H1 (cell line): ENCODE measurements at regions not wholly inside any gene's neighbourhood (a gene's known extent, or its start where the extent isn't known, plus 50 kb on each side); places are given as distances from the start of the nearest gene placed in this dataset.

Experiments
- CTCF ChIA-PET: fragments of 300-600 bp; sonication (Branson Sonifier 250); formaldehyde crosslinking; loops from one replicate; lab custom pipeline; 2021; ENCODE audit not compliant: partially characterized antibody; lab: Charles Lee
- POLR2A ChIA-PET: fragments of 300-600 bp; sonication (Branson Sonifier 250); formaldehyde crosslinking; loops from one replicate; lab custom pipeline; 2021; ENCODE audit warnings: inconsistent platforms; ENCODE audit not compliant: partially characterized antibody; lab: Charles Lee
- DNase-seq, 2 experiments: peaks; one replicate each; pipeline versions ENCODE4 v3.0.0 to v3.0.0-alpha.2; 2010 to 2022; ENCODE audit warnings: low spot score in 2 of 2, low read depth in 1 of 2, mixed read lengths in 1 of 2
- FAIRE-seq: peaks from 2 replicates; lab custom pipeline; 2011; peaks lifted over from hg19 to GRCh38; lab: Jason Lieb, UNC
- H2AFZ ChIP-seq: 2 replicates; pipeline ENCODE4 v1.8.1; 2012; ENCODE audit warnings: low read length, inconsistent platforms
- H2AK5ac ChIP-seq: 2 replicates; pipeline ENCODE4 v1.6.1; 2013; ENCODE audit warnings: low read depth, low read length
- H2BK120ac ChIP-seq: replicated peaks from 2 replicates; pipeline ENCODE3; 2013; ENCODE audit warnings: low read depth, low read length, inconsistent platforms
- H2BK12ac ChIP-seq: 2 replicates; pipeline ENCODE4 v1.6.1; 2013; ENCODE audit warnings: low read depth, low read length
- H2BK15ac ChIP-seq: 2 replicates; pipeline ENCODE4 v1.6.1; 2013; ENCODE audit warnings: low read length
- H2BK20ac ChIP-seq: 2 replicates; pipeline ENCODE4 v1.6.1; 2013; ENCODE audit warnings: low read length
- H2BK5ac ChIP-seq: 2 replicates; pipeline ENCODE4 v1.6.1; 2013; ENCODE audit warnings: low read depth, low read length
- H3K14ac ChIP-seq: 2 replicates; pipeline ENCODE4 v1.6.1; 2013; ENCODE audit warnings: inconsistent platforms; ENCODE audit not compliant: insufficient read length
- H3K18ac ChIP-seq: 2 replicates; pipeline ENCODE4 v1.6.1; 2013; ENCODE audit warnings: low read length; ENCODE audit errors: extremely low read depth
- H3K23ac ChIP-seq: 2 replicates; pipeline ENCODE4 v1.6.1; 2013; ENCODE audit warnings: inconsistent platforms; ENCODE audit not compliant: insufficient read length
- H3K23me2 ChIP-seq: 2 replicates; pipeline ENCODE4 v1.6.1; 2013; ENCODE audit warnings: low read depth, low read length
- H3K27ac ChIP-seq: 2 replicates; pipeline ENCODE4 v1.6.1; 2011; ENCODE audit warnings: low read depth, low read length, inconsistent platforms
- H3K27me3 ChIP-seq, 4 experiments: replicated peaks in 1 of 4; 1 replicate in 1 of 4; 2 replicates in 3 of 4; pipeline versions ENCODE4 v1.6.1 to v1.8.1; 2011 to 2013; ENCODE audit warnings: low read length in 3 of 4, mild to moderate bottlenecking in 3 of 4, inconsistent platforms in 2 of 4, mixed read lengths in 2 of 4, moderate library complexity in 1 of 4; ENCODE audit not compliant: control insufficient read depth in 3 of 4, insufficient read depth in 3 of 4; ENCODE audit errors: extremely low read depth in 1 of 4
- H3K36me3 ChIP-seq, 4 experiments: 2 replicates each; pipeline versions ENCODE4 v1.6.1 to v1.8.1; 2011 to 2013; ENCODE audit warnings: mild to moderate bottlenecking in 4 of 4, low read length in 3 of 4, moderate library complexity in 2 of 4, control low read depth in 1 of 4, inconsistent platforms in 1 of 4; ENCODE audit not compliant: insufficient read depth in 4 of 4, control insufficient read depth in 2 of 4
- H3K4ac ChIP-seq: replicated peaks from 2 replicates; pipeline ENCODE3; 2013; ENCODE audit warnings: low read length, low read depth, mixed read lengths, inconsistent platforms; ENCODE audit not compliant: insufficient read length
- H3K4me1 ChIP-seq, 4 experiments: replicated peaks in 1 of 4; 1 replicate in 1 of 4; 2 replicates in 3 of 4; pipeline versions ENCODE4 v1.6.1 to v1.8.1; 2011 to 2013; ENCODE audit warnings: low read length in 3 of 4, inconsistent platforms in 2 of 4, mixed read lengths in 1 of 4; ENCODE audit not compliant: insufficient read depth in 4 of 4, control insufficient read depth in 3 of 4
- H3K4me2 ChIP-seq, 2 experiments: 2 replicates each; pipeline versions ENCODE4 v1.6.1 to v1.8.1; 2011 to 2013; ENCODE audit warnings: low read depth in 2 of 2, low read length in 2 of 2, control low read depth in 1 of 2, inconsistent platforms in 1 of 2, mild to moderate bottlenecking in 1 of 2; ENCODE audit not compliant: insufficient read depth in 1 of 2
- H3K4me3 ChIP-seq, 4 experiments: fragments of 200-600, 300-600 bp in 1 of 4; sonication (generic), shearing (Covaris generic), sonication (Bioruptor Twin) in 1 of 4; 2 replicates each; pipeline versions ENCODE4 v1.5.1 to v1.8.1; 2011 to 2016; ENCODE audit warnings: low read length in 4 of 4, low read depth in 3 of 4, control low read depth in 2 of 4, inconsistent platforms in 2 of 4, mild to moderate bottlenecking in 2 of 4, mixed read lengths in 1 of 4, moderate library complexity in 1 of 4; ENCODE audit not compliant: insufficient read depth in 2 of 4; ENCODE audit errors: extremely low read depth in 1 of 4
- H3K56ac ChIP-seq: replicated peaks from 2 replicates; pipeline ENCODE3; 2013; ENCODE audit warnings: low read depth, mild to moderate bottlenecking, mixed read lengths, low read length, inconsistent platforms; ENCODE audit not compliant: insufficient read length
- H3K79me1 ChIP-seq: 2 replicates; pipeline ENCODE4 v1.6.1; 2013; ENCODE audit warnings: low read depth, low read length, control low read depth
- H3K79me2 ChIP-seq, 2 experiments: 2 replicates each; pipeline versions ENCODE4 v1.6.1 to v1.8.1; 2012 to 2013; ENCODE audit warnings: low read length in 2 of 2, mild to moderate bottlenecking in 2 of 2, inconsistent platforms in 1 of 2; ENCODE audit not compliant: insufficient read depth in 2 of 2, control insufficient read depth in 1 of 2
- H3K9ac ChIP-seq, 4 experiments: replicated peaks in 1 of 4; 1 replicate in 1 of 4; 2 replicates in 3 of 4; pipeline versions ENCODE4 v1.6.1 to v1.8.1; 2011 to 2013; ENCODE audit warnings: low read depth in 3 of 4, low read length in 3 of 4, control low read depth in 2 of 4, mild to moderate bottlenecking in 2 of 4, moderate library complexity in 2 of 4, inconsistent platforms in 1 of 4; ENCODE audit errors: extremely low read depth in 1 of 4
- H3K9me3 ChIP-seq, 2 experiments: 2 replicates each; pipeline versions ENCODE4 v1.6.1 to v1.8.1; 2012 to 2013; ENCODE audit warnings: mild to moderate bottlenecking in 2 of 2, moderate library complexity in 2 of 2, control low read depth in 1 of 2, inconsistent platforms in 1 of 2, low read depth in 1 of 2, low read length in 1 of 2, mixed read lengths in 1 of 2; ENCODE audit not compliant: insufficient read depth in 2 of 2
- H4K20me1 ChIP-seq, 2 experiments: replicated peaks in 1 of 2; 2 replicates each; pipeline versions ENCODE3 to v1.8.1; 2011 to 2013; ENCODE audit warnings: inconsistent platforms in 2 of 2, low read length in 2 of 2, mild to moderate bottlenecking in 1 of 2; ENCODE audit not compliant: insufficient read depth in 2 of 2, control insufficient read depth in 1 of 2
- H4K5ac ChIP-seq: 2 replicates; pipeline ENCODE4 v1.6.1; 2013; ENCODE audit warnings: low read length, low read depth, mixed read lengths, inconsistent platforms; ENCODE audit not compliant: insufficient read length
- H4K8ac ChIP-seq: 2 replicates; pipeline ENCODE4 v1.8.0; 2013; ENCODE audit warnings: mild to moderate bottlenecking, moderate library complexity, low read length, inconsistent platforms; ENCODE audit not compliant: insufficient read depth; ENCODE audit errors: extremely low read depth
- H4K91ac ChIP-seq: replicated peaks from 2 replicates; pipeline ENCODE3; 2013; ENCODE audit warnings: low read length, mixed read lengths, inconsistent platforms; ENCODE audit not compliant: insufficient read length
- BCL11A ChIP-seq, 2 experiments: IDR thresholded peaks; one replicate each; pipeline ENCODE4 v1.6.1; 2011; ENCODE audit warnings: low read depth in 2 of 2, low read length in 2 of 2, mild to moderate bottlenecking in 2 of 2
- WGBS, 2 experiments: shearing (Covaris generic) in 1 of 2; methylation state at CpG; one replicate each; pipeline versions ENCODE4 v1.1.6 to v1.1.7; 2013 to 2015; ENCODE audit warnings: low lambda C conversion rate in 2 of 2, mixed read lengths in 2 of 2, inconsistent platforms in 1 of 2, low coverage in 1 of 2, missing lambda C conversion rate in 1 of 2; ENCODE audit not compliant: insufficient replicate concordance in 2 of 2, insufficient coverage in 1 of 2, insufficient read length in 1 of 2; ENCODE audit errors: extremely low coverage in 1 of 2, missing lambda C conversion rate in 1 of 2; 5-methylcytosine and 5-hydroxymethylcytosine counted together
- TF ChIP-seq, protein P1 (sequence below): IDR thresholded peaks from 2 replicates; pipeline ENCODE4 v1.6.1; 2011; ENCODE audit warnings: low read length, improper control_type of control experiment

DNA sequence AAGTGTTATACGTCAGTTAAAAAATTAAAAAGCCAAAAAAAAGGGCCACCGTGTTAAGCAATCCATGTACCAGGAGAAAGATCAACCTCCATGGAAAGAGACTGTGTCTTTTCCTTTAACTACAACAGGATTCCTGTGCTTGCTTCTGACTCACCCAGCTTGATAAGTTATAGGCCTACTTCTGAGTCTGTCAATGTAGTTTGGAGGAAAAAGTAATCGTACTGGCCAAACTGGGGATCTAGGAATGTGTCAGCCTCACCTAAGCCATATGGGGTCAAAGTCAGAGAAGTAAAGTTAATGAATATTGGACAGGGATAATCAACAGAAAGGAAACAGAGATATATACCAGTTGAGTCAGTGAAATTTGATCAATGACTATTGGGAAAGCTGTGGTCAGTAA, 470.8 kb upstream of the SLIT2 start:
- Histone ChIP-seq H2BK5ac (no peak overlapping the region), H3K23me2 (no peaks in the 10 kb centered on the region), H3K56ac (no peak overlapping the region), H4K91ac (no peak overlapping the region), H4K20me1 (no peaks in the 10 kb centered on the region), H2AFZ (no peak overlapping the region), H3K79me1 (no peaks in the 10 kb centered on the region), H3K27me3 (no peaks in the 10 kb centered on the region), H3K9ac (no peak overlapping the region), H3K4ac (no peak overlapping the region), H3K4me2 (no peak overlapping the region), H3K23ac (no peak overlapping the region), H3K36me3 (peaks cover 0 to 2% (median 0%) of the 10 kb centered on the region in 4 experiments; a peak in 1 of 8 replicates), H4K8ac (no peak overlapping the region), H2BK20ac (no peak overlapping the region), H3K4me1 (no peaks in the 10 kb centered on the region), H3K14ac (no peak overlapping the region), H2BK15ac (no peak overlapping the region), H2BK12ac (no peak overlapping the region), H3K18ac (no peak overlapping the region), H3K4me3 (no peak overlapping the region), H3K79me2 (no peaks in the 10 kb centered on the region), H3K27ac (no peak overlapping the region), H4K5ac (no peak overlapping the region), H2BK120ac (no peak overlapping the region), H3K9me3 (peaks cover 10 to 20% of the 10 kb centered on the region in 2 experiments), H2AK5ac (no peak overlapping the region)
- POLR2A ChIA-PET = no interaction called here
- no peak for DNase-seq
- WGBS, 2 experiments = 95% methylated on average over 3 of the region's 3 CpGs; no CpG with 5 or more reads in 1 of the 2 experiments
- CTCF ChIA-PET = no interaction called here
- no peak for FAIRE-seq
- TF ChIP-seq, protein P1, sequence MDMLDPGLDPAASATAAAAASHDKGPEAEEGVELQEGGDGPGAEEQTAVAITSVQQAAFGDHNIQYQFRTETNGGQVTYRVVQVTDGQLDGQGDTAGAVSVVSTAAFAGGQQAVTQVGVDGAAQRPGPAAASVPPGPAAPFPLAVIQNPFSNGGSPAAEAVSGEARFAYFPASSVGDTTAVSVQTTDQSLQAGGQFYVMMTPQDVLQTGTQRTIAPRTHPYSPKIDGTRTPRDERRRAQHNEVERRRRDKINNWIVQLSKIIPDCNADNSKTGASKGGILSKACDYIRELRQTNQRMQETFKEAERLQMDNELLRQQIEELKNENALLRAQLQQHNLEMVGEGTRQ = no peak
- no peak for TF ChIP-seq BCL11A (IDR thresholded peaks at IDR 0.05; ENCODE audit: low read depth in 2 of 2, low read length in 2 of 2)
